DOHH2 (cell line): ENCODE measurements at regions not wholly inside any gene's neighbourhood (a gene's known extent, or its start where the extent isn't known, plus 50 kb on each side); places are given as distances from the start of the nearest gene placed in this dataset.

ENCODE experiments used
- EZH2phosphoT487 ChIP-seq: fragments of 200-600 bp; sonication (generic); IDR thresholded peaks from 2 replicates; pipeline ENCODE4 v1.6.1; 2017; ENCODE audit warnings: borderline replicate concordance, mild to moderate bottlenecking, antibody characterized with exemption, low read length, moderate library complexity, mixed read lengths
- TF ChIP-seq, protein P1 (sequence below): fragments of 200-600 bp; sonication (generic); IDR thresholded peaks from one replicate; pipeline ENCODE4 v1.5.1; 2014; ENCODE audit warnings: antibody characterized with exemption, mild to moderate bottlenecking, low read depth, low read length; ENCODE audit not compliant: poor library complexity, severe bottlenecking

- TF ChIP-seq, protein P1, sequence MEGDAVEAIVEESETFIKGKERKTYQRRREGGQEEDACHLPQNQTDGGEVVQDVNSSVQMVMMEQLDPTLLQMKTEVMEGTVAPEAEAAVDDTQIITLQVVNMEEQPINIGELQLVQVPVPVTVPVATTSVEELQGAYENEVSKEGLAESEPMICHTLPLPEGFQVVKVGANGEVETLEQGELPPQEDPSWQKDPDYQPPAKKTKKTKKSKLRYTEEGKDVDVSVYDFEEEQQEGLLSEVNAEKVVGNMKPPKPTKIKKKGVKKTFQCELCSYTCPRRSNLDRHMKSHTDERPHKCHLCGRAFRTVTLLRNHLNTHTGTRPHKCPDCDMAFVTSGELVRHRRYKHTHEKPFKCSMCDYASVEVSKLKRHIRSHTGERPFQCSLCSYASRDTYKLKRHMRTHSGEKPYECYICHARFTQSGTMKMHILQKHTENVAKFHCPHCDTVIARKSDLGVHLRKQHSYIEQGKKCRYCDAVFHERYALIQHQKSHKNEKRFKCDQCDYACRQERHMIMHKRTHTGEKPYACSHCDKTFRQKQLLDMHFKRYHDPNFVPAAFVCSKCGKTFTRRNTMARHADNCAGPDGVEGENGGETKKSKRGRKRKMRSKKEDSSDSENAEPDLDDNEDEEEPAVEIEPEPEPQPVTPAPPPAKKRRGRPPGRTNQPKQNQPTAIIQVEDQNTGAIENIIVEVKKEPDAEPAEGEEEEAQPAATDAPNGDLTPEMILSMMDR = no peak
- no peak for TF ChIP-seq EZH2phosphoT487
Measured at GRCh38 chr2:236797411-236797810, 227.8 kb downstream of the ACKR3 start.
